GM23248 (cell line): ENCODE measurements at regions not wholly inside any gene's neighbourhood (a gene's known extent, or its start where the extent isn't known, plus 50 kb on each side); places are given as distances from the start of the nearest gene placed in this dataset.

Source experiments
- DNase-seq: peaks from one replicate; pipeline ENCODE4 v3.0.0-alpha.2; 2015
- H2AFZ ChIP-seq: fragments of 200-600 bp; sonication (generic); 2 replicates; pipeline ENCODE4 v1.6.1; 2016; ENCODE audit warnings: antibody characterized with exemption
- H3F3A ChIP-seq: fragments of 200-600 bp; sonication (generic); 2 replicates; pipeline ENCODE4 v1.6.1; 2016; ENCODE audit warnings: mild to moderate bottlenecking, antibody characterized with exemption, mixed run types; ENCODE audit not compliant: insufficient read depth
- H3K27ac ChIP-seq: fragments of 200-600 bp; sonication (generic); 2 replicates; pipeline ENCODE4 v1.5.1; 2016; ENCODE audit warnings: mild to moderate bottlenecking
- H3K27me3 ChIP-seq: fragments of 200-600 bp; sonication (generic); replicated peaks from 2 replicates; pipeline ENCODE4 v1.6.1; 2016; ENCODE audit warnings: mild to moderate bottlenecking; ENCODE audit not compliant: insufficient read depth
- H3K36me3 ChIP-seq: fragments of 200-600 bp; sonication (generic); 2 replicates; pipeline ENCODE4 v1.6.1; 2016; ENCODE audit warnings: low read depth, mild to moderate bottlenecking
- H3K4me1 ChIP-seq: fragments of 200-600 bp; sonication (generic); 2 replicates; pipeline ENCODE4 v1.6.1; 2016; ENCODE audit warnings: mild to moderate bottlenecking; ENCODE audit not compliant: insufficient read depth
- H3K4me2 ChIP-seq: fragments of 200-600 bp; sonication (generic); one replicate; pipeline ENCODE4 v1.6.1; 2016; ENCODE audit warnings: mild to moderate bottlenecking; ENCODE audit not compliant: unreplicated experiment
- H3K4me3 ChIP-seq: fragments of 200-600 bp; sonication (generic); 2 replicates; pipeline ENCODE4 v1.5.1; 2016; ENCODE audit warnings: mild to moderate bottlenecking
- H3K79me2 ChIP-seq: fragments of 200-600 bp; sonication (generic); 2 replicates; pipeline ENCODE4 v1.6.1; 2016; ENCODE audit warnings: mild to moderate bottlenecking; ENCODE audit not compliant: insufficient read depth
- H3K9ac ChIP-seq: fragments of 200-600 bp; sonication (generic); 2 replicates; pipeline ENCODE4 v1.6.1; 2016; ENCODE audit warnings: mild to moderate bottlenecking
- H3K9me2 ChIP-seq: fragments of 200-600 bp; sonication (generic); 2 replicates; pipeline ENCODE4 v1.6.1; 2016; ENCODE audit warnings: mixed run types, mild to moderate bottlenecking, moderate library complexity; ENCODE audit not compliant: insufficient read depth
- H3K9me3 ChIP-seq: fragments of 200-600 bp; sonication (generic); one replicate; pipeline ENCODE4 v1.6.1; 2017; ENCODE audit warnings: low read depth
- H4K20me1 ChIP-seq: fragments of 200-600 bp; sonication (generic); 2 replicates; pipeline ENCODE4 v1.6.0; 2016; ENCODE audit not compliant: insufficient read depth
- EZH2 ChIP-seq: fragments of 200-600 bp; sonication (generic); IDR thresholded peaks from 2 replicates; pipeline ENCODE4 v1.6.1; 2018; ENCODE audit warnings: antibody characterized with exemption, mild to moderate bottlenecking; ENCODE audit not compliant: insufficient read depth, poor library complexity, severe bottlenecking
- EZH2phosphoT487 ChIP-seq: fragments of 200-600 bp; sonication (generic); IDR thresholded peaks from 2 replicates; pipeline ENCODE4 v1.6.1; 2018; ENCODE audit warnings: antibody characterized with exemption, moderate library complexity, mild to moderate bottlenecking, low read depth; ENCODE audit not compliant: insufficient read depth
- WGBS, 2 experiments: methylation state at CpG; one replicate each; pipeline ENCODE4 v1.1.6; 2015 to 2017; ENCODE audit warnings: low lambda C conversion rate in 2 of 2, low coverage in 1 of 2; ENCODE audit errors: missing lambda C conversion rate in 2 of 2; 5-methylcytosine and 5-hydroxymethylcytosine counted together
- in situ Hi-C: fragments of 300-500 bp; cut with MboI; formaldehyde crosslinking; loops from 2 replicates; pipeline ENCODE4 v1.15.0; 2020

GRCh38 chr5:121315786-121316185 lies 535.9 kb upstream of the FTMT start:
- 38 to 40% methylated on average over 1 of the region's 1 CpG for WGBS, 2 experiments
- no peak overlapping the region for H3K27ac ChIP-seq
- H4K20me1 ChIP-seq = no peaks in the 10 kb centered on the region
- no peak overlapping the region for H3K4me2 ChIP-seq
- in situ Hi-C loops = no loop called here
- no peak overlapping the region for H3K4me3 ChIP-seq
- no peak overlapping the region for H2AFZ ChIP-seq
- no peaks in the 10 kb centered on the region for H3K9me2 ChIP-seq
- no peaks in the 10 kb centered on the region for H3K36me3 ChIP-seq
- DNase-seq = no peak
- no peaks in the 10 kb centered on the region for H3K4me1 ChIP-seq
- H3F3A ChIP-seq = no peaks in the 10 kb centered on the region
- no peak overlapping the region for H3K9ac ChIP-seq
- TF ChIP-seq EZH2phosphoT487 (no peak), EZH2 (no peak)
- H3K9me3 ChIP-seq = no peaks in the 10 kb centered on the region
- H3K79me2 ChIP-seq = no peaks in the 10 kb centered on the region
- no peaks in the 10 kb centered on the region for H3K27me3 ChIP-seq

- in situ Hi-C loops = no loop called here
- Histone ChIP-seq H3K9ac (no peak overlapping the region), H3K27ac (no peak overlapping the region), H3K9me2 (no peaks in the 10 kb centered on the region; the same call in 1 of the 2 replicates), H3K36me3 (no peaks in the 10 kb centered on the region), H3K4me1 (no peaks in the 10 kb centered on the region), H3K4me3 (no peak overlapping the region), H3K79me2 (no peaks in the 10 kb centered on the region), H3K9me3 (no peaks in the 10 kb centered on the region), H4K20me1 (no peaks in the 10 kb centered on the region), H2AFZ (no peak overlapping the region), H3K4me2 (no peak overlapping the region), H3K27me3 (no peaks in the 10 kb centered on the region), H3F3A (no peaks in the 10 kb centered on the region)
- DNase-seq = no peak
- no peak for TF ChIP-seq EZH2phosphoT487
- no peak for TF ChIP-seq EZH2
- WGBS, 2 experiments = 85 to 86% methylated on average over 1 of the region's 1 CpG
Measured at GRCh38 chr5:121319292-121319691, 532.4 kb upstream of the FTMT start.

- Histone ChIP-seq H3K9ac (no peak overlapping the region), H4K20me1 (no peaks in the 10 kb centered on the region), H3K4me2 (no peak overlapping the region), H3K27ac (no peak overlapping the region), H3K27me3 (no peaks in the 10 kb centered on the region), H3K4me1 (no peaks in the 10 kb centered on the region), H2AFZ (no peak overlapping the region), H3K9me3 (no peaks in the 10 kb centered on the region), H3K79me2 (no peaks in the 10 kb centered on the region), H3K4me3 (no peak overlapping the region), H3K36me3 (no peaks in the 10 kb centered on the region), H3K9me2 (no peaks in the 10 kb centered on the region; the same call in 1 of the 2 replicates), H3F3A (no peaks in the 10 kb centered on the region)
- no peak for DNase-seq
- in situ Hi-C loops = no loop called here
- TF ChIP-seq EZH2phosphoT487 (no peak), EZH2 (no peak)
Measured at GRCh38 chr5:121325930-121326329, 525.8 kb upstream of the FTMT start.

GRCh38 chr5:121350181-121350930 lies 501.3 kb upstream of the FTMT start:
- Histone ChIP-seq H3K9me2 (no peaks in the 10 kb centered on the region), H2AFZ (no peak overlapping the region), H3K79me2 (no peaks in the 10 kb centered on the region), H3K36me3 (no peaks in the 10 kb centered on the region), H4K20me1 (no peaks in the 10 kb centered on the region), H3K4me3 (no peak overlapping the region), H3K4me2 (no peak overlapping the region), H3K9ac (no peak overlapping the region), H3K9me3 (no peaks in the 10 kb centered on the region), H3K27ac (no peak overlapping the region), H3K4me1 (no peaks in the 10 kb centered on the region), H3K27me3 (no peaks in the 10 kb centered on the region), H3F3A (no peaks in the 10 kb centered on the region)
- in situ Hi-C loops = no loop called here
- TF ChIP-seq EZH2phosphoT487 = no peak
- TF ChIP-seq EZH2 = no peak
- DNase-seq = peak; percentile 18
- 16 to 27% methylated on average over 4 of the region's 4 CpGs for WGBS, 2 experiments
